Pancreas (tissue), 10 donors: ENCODE measurements at regions not wholly inside any gene's neighbourhood (a gene's known extent, or its start where the extent isn't known, plus 50 kb on each side); places are given as distances from the start of the nearest gene placed in this dataset.

Source experiments
- ATAC-seq, 4 donors: fragments of 200-7000 bp; cut with Tn5 transposase; one replicate each; pipeline versions ENCODE4 v1.8.0 to v1.9.1; 2020; ENCODE audit warnings: mild to moderate bottlenecking in 4 of 4, moderate library complexity in 4 of 4
- DNase-seq, 6 donors: peaks; one replicate each; pipeline ENCODE4 v3.0.0-alpha.2; 2020
- FAIRE-seq: peaks from 2 replicates; lab custom pipeline; 2012; peaks lifted over from hg19 to GRCh38; lab: Jason Lieb, UNC
- H3K27ac ChIP-seq, 4 donors: fragments of 200-600 bp; sonication (generic); 1 replicate in 3 of 4; 2 replicates in 1 of 4; pipeline versions ENCODE4 v1.5.0 to v1.8.0; 2020
- H3K27me3 ChIP-seq, 4 donors: fragments of 200-600 bp; one replicate each; pipeline ENCODE4 v1.8.0; 2021
- H3K36me3 ChIP-seq, 3 donors: fragments of 200-600 bp; sonication (generic) in 1 of 3; one replicate each; pipeline versions ENCODE4 v1.5.0 to v1.8.0; 2020 to 2021
- H3K4me1 ChIP-seq, 3 donors: fragments of 200-600 bp; one replicate each; pipeline ENCODE4 v1.8.0; 2021
- H3K4me3 ChIP-seq, 4 donors: fragments of 200-600 bp; sonication (generic) in 2 of 4; one replicate each; pipeline versions ENCODE4 v1.5.0 to v1.8.0; 2020 to 2021
- H3K9me3 ChIP-seq, 4 donors: fragments of 200-600 bp; one replicate each; pipeline ENCODE4 v1.8.0; 2021
- CTCF ChIP-seq, 4 donors: fragments of 200-600 bp; sonication (generic) in 3 of 4; IDR thresholded peaks; one replicate each; pipeline versions ENCODE4 v1.5.0 to v1.8.0; 2021; ENCODE audit warnings: antibody characterized with exemption in 4 of 4
- WGBS, 2 donors: extraction: QIAGEN DNeasy Blood & Tissue Kit; methylation state at CpG; one replicate each; pipeline ENCODE4 v1.1.7; 2013; 5-methylcytosine and 5-hydroxymethylcytosine counted together
- intact Hi-C, 3 donors: fragments of 100-400 bp; cut with DNase I; formaldehyde crosslinking; loops; one replicate each; pipeline versions ENCODE4 v1.11.1 to v1.14.2; 2022
- donor health status: healthy with polysubstance abuse.
- donor health status: DM: no; HTN: no; CAD: no; lungs with moderate emphysema.
- donor health status: DM: no; HTN: no; CAD: no.
- donor health status: control.
- donor health status: control.
- donor health status: Bipolar disorder and iron deficiency.
- donor health status: DM: yes; HTN: yes; CAD: no.
- donor health status: DM: no; HTN: no; CAD: no.
- donor health status: DM: no; HTN: no; CAD: no.
- donor health status: DM: yes; HTN: yes; CAD: no.

- no peaks in the 10 kb centered on the region for H3K36me3 ChIP-seq
- no peak overlapping the region for H3K27ac ChIP-seq
- FAIRE-seq (no peak), ATAC-seq (no peak), DNase-seq (no peak)
- no peak for TF ChIP-seq CTCF (IDR thresholded peaks at IDR 0.05)
- peaks cover under 1 to 8% (median 8%) of the 10 kb centered on the region in 3 donors for H3K4me1 ChIP-seq
- 95 to 98% methylated on average over 6 of the region's 6 CpGs for WGBS, 2 donors
- intact Hi-C loops, result no loop called here
- no peak overlapping the region for H3K4me3 ChIP-seq
- no peaks in the 10 kb centered on the region for H3K9me3 ChIP-seq
- no peaks in the 10 kb centered on the region for H3K27me3 ChIP-seq
Observed at GRCh38 chr10:43859016-43859525, 210.4 kb upstream of the ZNF32 start.

- Histone ChIP-seq H3K27ac (no peak overlapping the region), H3K4me1 (peaks cover 0 to 8% (median 4%) of the 10 kb centered on the region in 3 donors), H3K9me3 (no peaks in the 10 kb centered on the region), H3K27me3 (no peaks in the 10 kb centered on the region), H3K4me3 (no peak overlapping the region), H3K36me3 (no peaks in the 10 kb centered on the region)
- intact Hi-C loops, result no loop called here
- no peak for DNase-seq
- TF ChIP-seq CTCF (IDR thresholded peaks at IDR 0.05), result no peak
- FAIRE-seq, result no peak
- ATAC-seq, result peak in 2 of 4 donors; percentile 28 to 29
- WGBS, 2 donors, result 34 to 37% methylated on average over 3 of the region's 3 CpGs
Observed at GRCh38 chr10:43857931-43858315, 209.2 kb upstream of the ZNF32 start.

GRCh38 chr10:43857206-43857930, 208.7 kb upstream of the ZNF32 start:
- TF ChIP-seq CTCF (IDR thresholded peaks at IDR 0.05), result no peak
- peaks cover 0 to 8% (median 4%) of the 10 kb centered on the region in 3 donors for H3K4me1 ChIP-seq
- no peaks in the 10 kb centered on the region for H3K27me3 ChIP-seq
- peak in 1 of 6 donors; percentile 12 for DNase-seq
- peak; percentile 17 to 76 (median 43) for ATAC-seq
- no peak for FAIRE-seq
- no peaks in the 10 kb centered on the region for H3K9me3 ChIP-seq
- no peak overlapping the region for H3K4me3 ChIP-seq
- 56 to 66% methylated on average over 6 of the region's 6 CpGs for whole genome bisulfite sequencing, 2 donors
- H3K27ac ChIP-seq, result no peak overlapping the region
- H3K36me3 ChIP-seq, result no peaks in the 10 kb centered on the region
- intact Hi-C loops, result no loop called here

- ATAC-seq, result no peak
- no peaks in the 10 kb centered on the region for H3K27me3 ChIP-seq
- no peaks in the 10 kb centered on the region for H3K36me3 ChIP-seq
- no peak for TF ChIP-seq CTCF (IDR thresholded peaks at IDR 0.05)
- WGBS, 2 donors, result 93 to 95% methylated on average over 5 of the region's 5 CpGs
- no peak overlapping the region for H3K4me3 ChIP-seq
- no peaks in the 10 kb centered on the region for H3K9me3 ChIP-seq
- FAIRE-seq, result no peak
- intact Hi-C loops, result no loop called here
- peak in 1 of 6 donors; percentile 8 for DNase-seq
- peaks cover 0 to 11% (median 9%) of the 10 kb centered on the region in 3 donors for H3K4me1 ChIP-seq
- no peak overlapping the region for H3K27ac ChIP-seq
Observed at GRCh38 chr10:43856299-43856698, 207.6 kb upstream of the ZNF32 start.

- DNase-seq (peak in 1 of 6 donors; percentile 24), ATAC-seq (no peak), FAIRE-seq (no peak)
- H3K4me1 ChIP-seq, result peaks cover 0 to 14% (median 14%) of the 10 kb centered on the region in 3 donors
- H3K27ac ChIP-seq, result no peak overlapping the region
- no peak overlapping the region for H3K4me3 ChIP-seq
- H3K9me3 ChIP-seq, result no peaks in the 10 kb centered on the region
- 83 to 89% methylated on average over 4 of the region's 4 CpGs for WGBS, 2 donors
- intact Hi-C loops, result no loop called here
- no peaks in the 10 kb centered on the region for H3K36me3 ChIP-seq
- no peak for TF ChIP-seq CTCF (IDR thresholded peaks at IDR 0.05)
- no peaks in the 10 kb centered on the region for H3K27me3 ChIP-seq
Observed at GRCh38 chr10:43855667-43856210, 207.1 kb upstream of the ZNF32 start.
